HG02938 (cell line): ENCODE measurements at regions not wholly inside any gene's neighbourhood (a gene's known extent, or its start where the extent isn't known, plus 50 kb on each side); places are given as distances from the start of the nearest gene placed in this dataset.

Source experiments
- ATAC-seq: cut with Tn5 transposase; IDR thresholded peaks from one replicate; pipeline ENCODE4 v1.9.1; 2021; ENCODE audit warnings: mild to moderate bottlenecking, moderate library complexity; ENCODE audit not compliant: unreplicated experiment

DNA sequence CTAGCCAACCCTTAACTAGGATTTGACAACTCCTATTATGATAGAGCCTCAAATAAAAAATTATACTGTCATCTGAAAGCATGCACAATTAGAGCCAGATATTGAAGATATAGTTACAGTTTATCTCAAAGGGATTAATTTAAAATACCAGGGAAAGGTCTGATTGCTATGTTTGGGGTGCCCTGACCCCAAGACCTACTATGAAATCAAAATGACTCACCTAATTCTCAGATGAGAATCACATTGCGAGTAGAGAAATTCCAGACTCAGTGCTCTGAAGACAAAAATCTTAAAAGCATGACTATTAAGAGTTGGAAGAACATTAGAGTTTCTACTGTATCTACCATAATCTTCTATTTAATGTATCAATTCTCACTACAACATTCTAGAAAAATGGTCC is 297.1 kb downstream of the AHR start:
- no peak for ATAC-seq

- ATAC-seq, result no peak
Observed at GRCh38 chr7:17598305-17598704, 299.9 kb downstream of the AHR start.

DNA sequence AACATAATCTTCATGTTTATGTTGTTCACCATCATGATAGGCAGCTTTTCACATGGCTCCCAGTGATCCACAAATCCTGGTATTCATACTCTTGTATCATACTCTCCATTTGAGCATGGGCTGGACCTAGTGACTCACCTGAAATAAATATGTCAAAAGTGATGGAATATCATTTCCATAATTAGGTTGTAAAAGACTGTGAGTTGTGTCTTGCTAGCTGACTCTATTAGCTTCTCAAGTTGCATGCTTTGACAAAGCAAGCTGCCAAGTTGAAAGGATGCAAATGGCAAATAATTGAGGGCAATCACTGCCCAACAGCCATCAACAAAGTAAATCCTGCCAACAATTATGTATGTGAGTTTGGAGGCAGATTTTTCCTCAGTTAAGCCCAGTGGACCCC is 300.4 kb downstream of the AHR start:
- no peak for ATAC-seq

- ATAC-seq, result no peak
Observed at GRCh38 chr7:17599733-17600339, 301.4 kb downstream of the AHR start.

DNA sequence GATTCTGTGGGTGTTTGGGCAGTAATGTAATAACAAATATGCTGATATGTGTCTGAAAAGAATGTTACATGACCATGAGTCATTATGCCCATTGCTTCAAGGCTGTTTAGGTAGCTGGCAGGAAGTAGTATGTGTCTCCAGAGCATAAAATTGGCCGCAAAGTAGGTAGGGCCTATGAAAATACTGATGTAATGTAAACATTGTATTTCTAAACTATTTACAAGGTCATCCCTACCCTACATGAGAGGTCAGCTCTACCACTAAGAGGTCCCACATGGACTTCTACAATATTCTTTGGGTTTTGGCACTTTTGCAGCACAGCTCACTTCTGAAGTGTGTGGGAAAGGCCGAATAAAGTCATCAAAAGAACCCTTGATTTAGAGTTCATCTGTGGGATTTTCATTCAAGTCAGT is 301.9 kb downstream of the AHR start:
- ATAC-seq, result no peak

DNA sequence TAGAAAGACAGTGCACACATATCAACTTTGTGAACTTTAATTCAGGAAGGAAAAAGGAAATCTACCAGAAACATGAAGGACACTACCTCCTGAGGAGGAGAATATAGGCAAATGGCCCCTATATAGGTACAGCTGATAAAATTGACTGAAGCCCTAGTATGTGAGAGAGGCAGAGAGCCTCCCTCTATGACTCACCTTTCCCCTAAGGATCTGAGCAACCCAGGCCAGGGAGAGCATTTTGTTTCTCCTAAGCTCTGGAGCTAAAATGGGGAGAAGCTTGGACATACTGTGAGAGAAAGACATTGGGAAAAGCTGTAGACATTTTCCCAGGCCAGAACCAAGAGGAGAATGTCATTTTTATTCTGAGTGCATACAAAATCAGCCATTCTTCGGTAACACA is 303.5 kb downstream of the AHR start:
- ATAC-seq, result no peak

DNA sequence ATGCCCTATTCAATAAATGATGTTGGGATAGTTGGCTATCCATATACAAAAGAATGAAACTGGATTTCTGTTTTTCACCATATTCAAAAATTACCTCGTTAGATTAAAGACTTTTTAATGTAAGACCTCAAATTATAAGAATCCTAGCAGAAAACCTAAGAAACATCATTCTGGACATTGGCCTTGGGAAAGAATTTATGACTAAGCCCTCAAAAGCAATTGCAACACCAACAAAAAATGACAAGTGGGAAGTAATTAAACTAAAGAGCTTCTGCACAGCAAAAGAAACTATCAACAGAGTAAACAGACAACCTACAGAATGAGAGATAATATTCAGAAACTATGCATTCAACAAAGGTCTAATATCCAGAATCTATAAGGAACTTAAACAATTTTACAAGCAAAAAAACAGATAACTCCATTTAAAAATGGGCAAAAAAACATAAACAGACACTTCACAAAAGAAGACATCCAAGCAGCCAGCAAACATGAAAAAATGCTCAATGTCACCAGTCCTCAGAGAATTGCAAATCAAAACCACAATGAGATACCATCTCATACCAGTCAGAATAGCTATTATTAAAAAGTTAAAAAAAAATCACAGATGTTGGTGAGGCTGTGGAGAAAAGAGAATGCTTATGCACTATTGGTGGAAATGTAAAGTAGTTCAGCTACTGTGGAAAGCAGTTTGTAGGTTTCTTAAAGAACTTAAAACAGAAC is 309.8 kb downstream of the AHR start:
- ATAC-seq, result no peak

GRCh38 chr7:17611611-17612010 is 313.2 kb downstream of the AHR start:
- no peak for ATAC-seq

DNA sequence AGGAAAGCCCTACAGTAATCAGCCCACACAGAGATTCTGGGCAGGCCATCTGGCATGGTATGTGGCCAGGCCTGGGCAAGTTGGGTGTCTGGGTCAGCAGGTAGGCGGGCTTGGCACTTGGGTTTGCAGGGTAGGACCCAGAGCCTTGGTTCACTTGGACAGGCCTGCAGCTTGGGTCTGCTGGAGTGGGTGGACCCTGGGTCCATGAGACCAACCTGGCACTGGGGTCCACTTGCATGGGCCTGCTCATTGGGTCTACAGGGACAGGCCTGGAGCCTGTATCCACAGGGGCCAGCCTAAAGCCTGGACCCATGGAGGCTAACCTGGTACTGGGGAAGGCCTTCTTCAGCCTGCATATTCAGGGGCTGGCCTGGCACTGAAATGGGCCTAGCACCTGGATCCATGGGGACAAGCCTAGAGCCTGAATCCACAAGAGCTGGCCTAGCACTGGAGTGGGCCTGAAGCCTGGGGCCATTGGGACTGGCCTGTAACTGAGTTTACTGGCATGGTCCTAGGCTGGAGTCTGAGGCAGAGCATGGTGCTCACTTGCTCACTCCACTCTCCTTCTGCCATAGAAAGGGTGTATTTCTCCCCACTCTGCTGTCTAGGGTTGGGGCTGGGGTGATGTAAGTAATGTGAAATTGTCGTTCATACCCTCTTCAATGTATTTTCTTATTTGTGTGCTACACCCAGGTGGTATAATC is 315.0 kb downstream of the AHR start:
- no peak for ATAC-seq

DNA sequence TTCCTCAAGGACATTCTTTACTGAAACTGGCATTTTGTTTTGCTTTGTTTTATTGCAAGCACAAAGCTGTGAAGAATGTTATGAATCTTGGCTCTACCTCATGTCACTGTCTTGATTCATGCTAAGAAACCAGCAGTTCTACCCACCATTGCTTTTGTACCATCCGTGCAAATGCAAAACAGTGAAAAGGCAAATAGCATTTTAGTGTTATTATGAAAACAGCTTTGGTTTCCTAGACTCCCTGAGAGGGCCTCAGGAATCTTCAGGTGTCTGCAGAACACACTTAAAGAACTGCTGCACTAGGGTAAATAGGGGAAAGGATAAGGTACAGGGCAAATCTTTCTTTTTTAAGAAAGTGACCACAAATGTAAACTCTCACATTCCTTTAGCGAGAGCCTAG is 318.9 kb downstream of the AHR start:
- ATAC-seq, result no peak

- no peak for ATAC-seq
Observed at GRCh38 chr7:17617857-17618651, 319.6 kb downstream of the AHR start.

GRCh38 chr7:17618652-17618974 is 320.2 kb downstream of the AHR start:
- no peak for ATAC-seq

- ATAC-seq, result no peak
Observed at GRCh38 chr7:17619196-17619818, 320.9 kb downstream of the AHR start.

GRCh38 chr7:17620566-17620965 is 319.7 kb downstream of the SNX13 start:
- ATAC-seq, result no peak

DNA sequence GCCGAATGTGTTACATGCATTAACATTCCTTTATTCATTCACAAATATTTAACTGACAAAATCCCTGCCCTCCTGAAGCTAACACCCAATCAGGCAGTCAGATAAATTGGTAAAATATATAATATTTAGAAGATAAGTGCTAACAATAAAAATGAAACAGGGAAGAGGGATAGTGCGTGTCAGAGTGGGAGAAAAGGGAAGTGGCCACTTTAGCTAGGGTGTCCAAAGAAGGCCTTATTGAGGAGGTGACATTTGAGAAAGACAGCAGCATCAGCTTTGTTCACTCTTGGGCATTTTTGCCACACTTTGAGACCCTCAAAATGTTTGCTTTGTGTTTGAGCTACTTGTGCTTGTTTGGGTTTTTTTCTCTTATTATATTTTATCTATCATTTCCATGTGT is 317.8 kb downstream of the SNX13 start:
- ATAC-seq, result no peak

GRCh38 chr7:17623546-17624185 is 316.6 kb downstream of the SNX13 start:
- no peak for ATAC-seq

GRCh38 chr7:17624379-17624778 is 315.9 kb downstream of the SNX13 start:
- ATAC-seq, result no peak

DNA sequence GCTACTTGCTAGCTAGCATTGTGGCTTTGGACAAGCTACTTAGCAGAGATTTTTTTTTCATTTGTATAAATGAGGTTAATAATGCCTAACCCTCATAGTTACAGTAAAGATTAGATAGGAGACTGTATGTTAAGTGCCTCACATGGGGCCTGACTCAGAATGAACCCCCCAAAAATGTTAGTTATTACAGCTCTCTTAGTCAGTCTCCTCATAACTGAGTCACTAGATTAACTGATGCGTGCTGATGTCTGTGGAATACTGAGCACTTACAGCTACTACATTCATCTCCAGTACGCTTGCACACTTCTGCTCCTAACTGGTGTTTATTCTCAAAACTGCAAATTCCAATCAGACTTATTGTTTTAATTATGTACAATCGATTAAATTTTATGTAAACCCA is 315.3 kb downstream of the SNX13 start:
- no peak for ATAC-seq

- ATAC-seq, result no peak
Observed at GRCh38 chr7:17626235-17626634, 314.1 kb downstream of the SNX13 start.

GRCh38 chr7:17631061-17631460 is 309.2 kb downstream of the SNX13 start:
- no peak for ATAC-seq

DNA sequence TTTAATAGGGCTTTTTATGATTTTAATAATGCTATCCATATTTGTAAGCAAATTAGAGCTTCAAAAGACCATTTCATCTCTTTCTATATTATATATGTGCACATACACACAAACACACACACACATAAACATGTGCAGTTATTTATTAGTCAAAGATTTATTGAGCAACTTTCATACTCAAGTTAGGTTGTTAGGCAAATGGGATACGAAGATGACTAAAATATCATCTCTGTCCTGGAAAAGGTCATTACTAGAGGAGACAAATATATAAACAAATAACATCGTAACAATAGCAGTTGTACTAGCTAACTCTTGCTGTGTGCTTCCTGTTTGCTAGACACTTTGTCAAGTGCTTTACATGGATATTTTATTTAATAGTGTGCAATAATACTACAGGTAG is 307.9 kb downstream of the SNX13 start:
- no peak for ATAC-seq
